Cardiac septum (tissue), 1 donor: ENCODE measurements at regions not wholly inside any gene's neighbourhood (a gene's known extent, or its start where the extent isn't known, plus 50 kb on each side); places are given as distances from the start of the nearest gene placed in this dataset.
"Not testable (repeated sequence)": the region's sequence is repeated elsewhere in the genome, so short reads cannot be mapped to it uniquely, and the experiment has no call there.

Experiments used
- DNase-seq: peaks from one replicate; pipeline ENCODE4 v3.0.0-alpha.2; 2020; ENCODE audit warnings: low spot score
- intact Hi-C: fragments of 100-400 bp; cut with DNase I; formaldehyde crosslinking; loops from one replicate; pipeline ENCODE4 v1.14.0; 2022
- donor health status: DM: no; HTN: no; CAD: no.

GRCh38 chr14:84237881-84238280 is 1292.1 kb upstream of the FLRT2 start:
- DNase-seq, result no peak
- intact Hi-C loops, result no loop called here

DNA sequence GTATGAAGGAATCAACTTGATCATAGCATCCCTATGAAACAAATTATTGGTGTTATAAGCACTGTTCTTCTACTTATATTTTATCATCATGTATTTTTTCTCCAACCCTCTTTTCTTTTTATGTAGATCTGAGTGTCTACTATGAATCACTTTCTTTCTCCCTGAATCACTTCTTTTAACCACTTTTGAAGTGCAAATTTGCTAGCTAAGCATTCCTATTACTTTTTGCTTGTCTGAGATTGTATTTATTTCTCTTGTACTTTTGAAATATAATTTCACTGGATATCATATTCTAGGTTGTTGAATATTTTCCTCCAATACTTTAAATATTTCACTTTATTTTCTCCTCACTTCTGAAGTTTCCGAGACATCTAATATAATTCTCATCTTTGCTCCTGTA is 1282.3 kb upstream of the FLRT2 start:
- intact Hi-C loops, result no loop called here
- no peak for DNase-seq

- DNase-seq, result no peak
- intact Hi-C loops, result loop anchor here (5.0 kb wide), 1 partner anchor 71 kb away; no protein-coding TSS in a partner anchor
Measured at GRCh38 chr14:84250893-84251292, 1279.1 kb upstream of the FLRT2 start.

- intact Hi-C loops, result loop anchor here (5.0 kb wide), 1 partner anchor 71 kb away; no protein-coding TSS in a partner anchor
- DNase-seq, result no peak
Measured at GRCh38 chr14:84251411-84252115, 1278.4 kb upstream of the FLRT2 start.

- no peak for DNase-seq
- intact Hi-C loops, result loop anchor here (5.0 kb wide), 1 partner anchor 70 kb away; no protein-coding TSS in a partner anchor
Measured at GRCh38 chr14:84252706-84253105, 1277.2 kb upstream of the FLRT2 start.

DNA sequence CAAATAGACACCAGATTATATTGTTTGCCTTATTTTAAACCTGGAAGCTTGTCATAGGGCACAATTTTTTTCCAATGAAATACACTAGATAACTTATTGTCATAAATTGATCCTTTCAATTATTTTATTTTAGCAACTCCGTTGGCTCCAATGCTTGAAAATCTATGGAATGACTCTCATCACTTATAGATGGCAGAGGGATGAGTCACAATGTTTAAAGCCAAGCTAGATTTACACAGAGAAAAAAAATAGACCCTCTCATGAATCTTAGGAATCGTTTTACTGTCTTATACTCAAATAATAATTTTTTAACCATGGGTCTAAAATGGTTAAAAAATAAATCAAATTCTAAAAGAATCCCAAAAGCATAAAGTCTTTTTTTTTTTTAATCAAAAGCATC is 1276.6 kb upstream of the FLRT2 start:
- intact Hi-C loops, result loop anchor here (5.0 kb wide), 1 partner anchor 69 kb away; no protein-coding TSS in a partner anchor
- no peak for DNase-seq

GRCh38 chr14:84254290-84254689 is 1275.7 kb upstream of the FLRT2 start:
- intact Hi-C loops, result loop anchor here (5.0 kb wide), 1 partner anchor 68 kb away; no protein-coding TSS in a partner anchor
- DNase-seq, result no peak

- intact Hi-C loops, result no loop called here
- no peak for DNase-seq
Measured at GRCh38 chr14:84262932-84263331, 1267.0 kb upstream of the FLRT2 start.

- no peak for DNase-seq
- intact Hi-C loops, result no loop called here
Measured at GRCh38 chr14:84272290-84272721, 1257.6 kb upstream of the FLRT2 start.

DNA sequence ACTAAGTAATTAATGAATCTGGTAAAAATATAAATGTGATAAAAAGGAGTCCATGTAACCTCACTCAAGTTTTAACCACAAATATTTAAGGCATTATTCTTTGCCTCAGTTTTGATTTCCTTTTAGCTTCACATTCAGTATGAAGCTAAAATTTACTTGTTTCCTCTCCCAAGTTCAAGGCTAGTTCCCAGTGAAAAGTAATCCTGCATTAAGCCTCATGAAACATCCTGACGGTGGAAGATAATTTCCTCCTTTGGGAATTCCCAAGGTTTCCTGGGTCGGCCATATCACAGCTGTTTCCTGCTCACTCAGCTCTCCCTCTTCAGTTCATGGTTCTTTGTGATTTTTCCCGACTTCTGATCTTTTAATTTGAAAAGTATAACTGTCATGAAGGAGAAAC is 1256.8 kb upstream of the FLRT2 start:
- intact Hi-C loops, result no loop called here

GRCh38 chr14:84282618-84283017 is 1247.3 kb upstream of the FLRT2 start:
- DNase-seq, result no peak
- intact Hi-C loops, result no loop called here

More for the DNA sequence above, 1256.8 kb upstream of the FLRT2 start:
- no peak for DNase-seq

- no peak for DNase-seq
- intact Hi-C loops, result no loop called here
Measured at GRCh38 chr14:84288781-84289180, 1241.2 kb upstream of the FLRT2 start.

GRCh38 chr14:84298663-84299195 is 1231.2 kb upstream of the FLRT2 start:
- intact Hi-C loops, result no loop called here
- no peak for DNase-seq

DNA sequence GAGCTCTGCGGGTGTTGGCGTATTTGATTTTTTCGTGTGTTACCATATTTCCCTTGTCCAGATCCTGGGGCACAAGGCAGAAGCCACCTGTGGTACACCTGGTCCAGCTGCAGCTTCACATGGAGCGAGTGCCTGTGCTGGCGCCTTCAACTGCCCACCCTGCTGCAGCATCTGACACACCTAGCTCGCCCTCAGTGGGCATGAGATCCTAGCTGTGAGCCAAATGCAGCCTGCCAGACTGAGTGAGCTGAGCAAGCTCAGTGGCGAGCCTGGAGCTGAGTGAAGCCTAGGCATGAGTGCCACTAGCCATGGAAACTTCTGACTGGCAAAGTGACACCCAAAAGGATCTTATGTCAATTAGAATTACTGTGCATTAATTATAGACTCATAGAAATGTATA is 1226.8 kb upstream of the FLRT2 start:
- intact Hi-C loops, result no loop called here
- DNase-seq, result no peak

- intact Hi-C loops, result no loop called here
Measured at GRCh38 chr14:84312551-84312950, 1217.4 kb upstream of the FLRT2 start.

GRCh38 chr14:84323450-84323849 is 1206.5 kb upstream of the FLRT2 start:
- intact Hi-C loops, result loop anchor here (5.0 kb wide), 1 partner anchor 71 kb away; no protein-coding TSS in a partner anchor
- DNase-seq, result no peak

More at GRCh38 chr14:84312551-84312950, 1217.4 kb upstream of the FLRT2 start:
- DNase-seq, result no peak

DNA sequence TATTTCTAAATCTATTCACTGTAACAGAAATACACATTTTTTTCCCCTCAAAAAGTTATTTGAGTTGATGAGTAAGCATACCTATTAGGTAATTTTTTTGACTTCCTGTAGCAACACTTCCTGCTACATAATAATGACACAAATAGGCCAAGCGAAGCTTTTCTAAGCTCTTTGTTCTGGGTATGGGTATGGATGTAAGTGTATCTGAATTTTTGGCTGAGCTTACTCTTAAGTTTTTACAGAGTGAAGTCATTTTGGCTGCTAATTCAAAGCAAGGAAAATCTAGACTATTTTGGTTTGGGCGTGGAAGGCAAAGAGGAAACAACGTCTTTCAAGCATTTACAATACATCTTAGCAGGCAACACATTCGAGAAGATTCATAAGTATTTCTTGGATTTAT is 1206.0 kb upstream of the FLRT2 start:
- intact Hi-C loops, result loop anchor here (5.0 kb wide), 1 partner anchor 72 kb away; no protein-coding TSS in a partner anchor
- no peak for DNase-seq

DNA sequence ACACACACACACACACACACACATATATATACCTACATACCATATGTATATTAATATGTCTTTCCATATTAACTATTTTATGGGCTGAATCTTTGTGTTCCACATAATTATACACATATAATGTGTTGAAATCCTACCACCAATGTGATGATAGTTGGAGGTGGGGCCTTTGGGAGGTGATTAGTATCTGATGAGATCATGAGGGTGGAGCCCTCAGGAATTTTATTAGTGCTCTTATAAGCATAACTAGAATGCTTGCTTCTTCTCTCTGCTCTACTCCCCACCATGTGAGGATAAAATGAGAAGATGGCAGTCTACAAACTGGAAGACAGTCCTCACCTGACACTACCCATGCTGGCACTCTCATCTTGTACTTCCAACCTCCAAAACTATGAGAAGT is 1193.5 kb upstream of the FLRT2 start:
- intact Hi-C loops, result no loop called here
- no peak for DNase-seq

GRCh38 chr14:84340938-84341337 is 1189.0 kb upstream of the FLRT2 start:
- DNase-seq, result no peak
- intact Hi-C loops, result no loop called here

DNA sequence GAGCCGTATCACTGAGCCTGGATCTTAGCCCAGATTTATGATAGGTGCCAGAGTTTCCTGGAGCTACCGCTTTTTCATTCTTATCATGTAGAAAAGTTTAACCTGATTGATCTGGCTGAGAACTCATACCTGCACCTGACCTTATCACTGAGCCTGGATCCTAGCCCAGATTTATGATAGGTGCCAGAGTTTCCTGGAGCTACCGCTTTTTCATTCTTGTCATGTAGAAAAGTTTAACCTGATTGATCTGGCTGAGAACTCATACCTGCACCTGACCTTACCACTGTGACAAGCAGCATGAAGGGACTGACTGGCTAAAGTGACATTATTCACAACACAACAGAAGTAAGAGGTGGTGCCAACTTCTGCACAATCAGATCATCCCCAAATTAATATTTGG is 1188.1 kb upstream of the FLRT2 start:
- DNase-seq, intact Hi-C loops: not testable (repeated sequence)

- no peak for DNase-seq
- intact Hi-C loops, result no loop called here
Measured at GRCh38 chr14:84343656-84344055, 1186.3 kb upstream of the FLRT2 start.
